Hippocampal formation (tissue), 2 donors: ENCODE measurements at regions not wholly inside any gene's neighbourhood (a gene's known extent, or its start where the extent isn't known, plus 50 kb on each side); places are given as distances from the start of the nearest gene placed in this dataset.
"Not testable (repeated sequence)": the region's sequence is repeated elsewhere in the genome, so short reads cannot be mapped to it uniquely, and the experiment has no call there.

Experiments used
- DNase-seq, 2 donors: peaks; one replicate each; lab custom pipeline; 2025; lab: John Stamatoyannopoulos, UW

GRCh38 chr5:176747670-176748072 is 62.7 kb upstream of the UNC5A start:
- no peak for DNase-seq

GRCh38 chr5:176748073-176748966 is 62.0 kb upstream of the UNC5A start:
- DNase-seq = no peak

DNA sequence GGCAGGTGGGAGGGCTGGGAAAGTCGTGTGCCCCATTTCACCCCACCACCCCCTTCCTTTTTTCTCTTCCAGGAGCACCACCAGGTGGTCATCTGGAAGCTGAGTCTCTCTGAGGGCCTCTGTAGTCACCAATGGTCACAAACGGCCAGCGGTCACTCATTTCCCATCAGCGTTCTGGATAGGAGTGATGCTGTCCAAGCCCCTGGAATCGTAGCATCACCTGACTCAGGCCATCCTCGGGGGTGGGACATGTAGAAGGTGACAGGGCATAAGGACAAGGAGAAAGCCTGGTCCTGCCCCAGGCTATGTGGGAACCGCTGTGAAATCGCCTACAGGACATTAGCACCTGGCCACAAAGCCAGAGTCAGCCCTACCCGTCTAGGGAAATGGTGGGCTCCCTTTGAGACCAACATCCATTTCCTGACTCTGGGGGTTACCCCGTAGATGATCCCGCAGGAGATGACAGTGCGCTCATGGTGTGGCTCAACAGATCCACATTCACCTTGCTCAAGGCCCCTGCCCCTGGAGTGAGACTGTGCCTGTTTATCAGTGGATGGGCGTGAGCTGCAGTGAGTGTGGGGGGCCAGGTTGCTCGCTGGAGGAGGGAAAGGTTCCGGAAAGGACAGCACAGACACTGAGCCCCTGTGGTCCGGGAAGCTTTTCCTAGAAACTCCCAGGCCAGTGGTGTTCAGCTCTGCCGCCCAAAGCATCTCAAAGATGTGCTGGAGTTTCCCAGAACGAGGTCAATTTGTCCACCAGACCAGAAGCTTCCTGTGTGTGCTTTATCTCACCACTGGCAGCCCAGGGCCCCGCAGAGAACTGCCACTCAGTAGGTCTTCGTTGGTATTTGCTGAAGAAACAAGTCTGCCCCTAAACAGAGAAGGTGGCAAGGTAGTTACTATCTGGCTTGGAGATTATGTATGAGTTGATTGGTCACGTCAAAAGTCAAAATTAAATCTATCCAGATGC is 61.1 kb upstream of the UNC5A start:
- DNase-seq = no peak

GRCh38 chr5:176750144-176750543 is 60.2 kb upstream of the UNC5A start:
- DNase-seq = no peak

DNA sequence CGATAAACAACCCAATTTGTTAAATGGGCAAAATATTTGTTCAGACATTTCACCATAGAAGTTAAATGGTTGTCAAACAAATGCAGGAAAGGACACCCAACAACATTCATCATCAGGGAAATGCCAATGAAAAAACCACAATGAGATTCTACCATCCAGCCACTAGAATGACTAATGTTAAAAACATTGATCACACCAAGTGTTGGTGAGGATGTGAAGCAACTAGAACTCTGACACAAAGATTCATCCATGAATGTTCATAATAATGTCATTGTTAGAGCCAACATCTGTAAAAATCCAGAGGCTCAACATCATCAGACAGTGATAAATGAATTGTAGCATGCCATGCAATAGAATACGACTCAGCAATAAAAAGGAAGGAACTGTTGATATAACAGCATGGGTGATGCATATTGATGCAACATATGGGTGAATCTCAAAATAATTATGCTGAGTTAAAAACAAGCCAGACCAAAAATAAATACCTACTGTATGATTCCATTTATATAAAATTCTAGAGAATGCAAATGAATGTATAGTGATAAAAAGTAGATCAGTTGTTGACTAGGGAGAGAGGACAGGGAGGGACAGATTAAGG is 55.9 kb upstream of the UNC5A start:
- DNase-seq = no peak

GRCh38 chr5:176755593-176755992 is 54.8 kb upstream of the UNC5A start:
- not testable (repeated sequence) for DNase-seq

- DNase-seq = not testable (repeated sequence)
These were observed 52.8 kb upstream of the UNC5A start for GRCh38 chr5:176757569-176757968.
